MM.1S (cell line): ENCODE measurements at regions not wholly inside any gene's neighbourhood (a gene's known extent, or its start where the extent isn't known, plus 50 kb on each side); places are given as distances from the start of the nearest gene placed in this dataset.

Source experiments
- DNase-seq: peaks from one replicate; pipeline ENCODE4 v3.0.0-alpha.2; 2015
- H2AFZ ChIP-seq: fragments of 300-600 bp; sonication (generic); 2 replicates; pipeline ENCODE4 v1.6.0; 2016; ENCODE audit warnings: antibody characterized with exemption, low read length
- H3F3A ChIP-seq: fragments of 300-600 bp; sonication (generic); 2 replicates; pipeline ENCODE4 v1.6.1; 2016; ENCODE audit warnings: mild to moderate bottlenecking, antibody characterized with exemption, low read length, moderate library complexity, mixed read lengths; ENCODE audit not compliant: insufficient read depth
- H3K27ac ChIP-seq: fragments of 300-600 bp; sonication (generic); 2 replicates; pipeline ENCODE4 v1.5.1; 2016; ENCODE audit warnings: mild to moderate bottlenecking, low read length
- H3K27me3 ChIP-seq: fragments of 300-600 bp; sonication (generic); replicated peaks from 2 replicates; pipeline ENCODE4 v1.6.0; 2016; ENCODE audit warnings: low read length; ENCODE audit not compliant: insufficient read depth
- H3K36me3 ChIP-seq: fragments of 300-600 bp; sonication (generic); replicated peaks from 2 replicates; pipeline ENCODE4 v1.6.1; 2016; ENCODE audit warnings: mild to moderate bottlenecking, low read length, mixed read lengths; ENCODE audit not compliant: insufficient read depth
- H3K4me1 ChIP-seq: fragments of 300-600 bp; sonication (generic); 2 replicates; pipeline ENCODE4 v1.6.1; 2016; ENCODE audit warnings: low read length, mixed read lengths
- H3K4me2 ChIP-seq: fragments of 300-600 bp; sonication (generic); 2 replicates; pipeline ENCODE4 v1.6.0; 2016; ENCODE audit warnings: low read depth, low read length
- H3K4me3 ChIP-seq: fragments of 300-600 bp; sonication (generic); 2 replicates; pipeline ENCODE4 v1.5.1; 2016; ENCODE audit warnings: low read length, mixed read lengths
- H3K79me2 ChIP-seq: fragments of 300-600 bp; sonication (generic); 2 replicates; pipeline ENCODE4 v1.6.1; 2016; ENCODE audit warnings: mixed run types, low read length, mixed read lengths
- H3K9ac ChIP-seq: fragments of 300-600 bp; sonication (generic); 2 replicates; pipeline ENCODE4 v1.6.1; 2016; ENCODE audit warnings: low read length, mixed read lengths
- H3K9me2 ChIP-seq: fragments of 300-600 bp; sonication (generic); replicated peaks from 2 replicates; pipeline ENCODE4 v1.6.1; 2016; ENCODE audit warnings: mild to moderate bottlenecking, low read length, mixed read lengths; ENCODE audit not compliant: insufficient read depth
- H3K9me3 ChIP-seq: fragments of 300-600 bp; sonication (generic); replicated peaks from 2 replicates; pipeline ENCODE4 v1.6.1; 2016; ENCODE audit warnings: mild to moderate bottlenecking, low read length, mixed read lengths; ENCODE audit not compliant: insufficient read depth
- H4K20me1 ChIP-seq: fragments of 300-600 bp; sonication (generic); 2 replicates; pipeline ENCODE4 v1.6.1; 2016; ENCODE audit warnings: mild to moderate bottlenecking, low read length, moderate library complexity, mixed read lengths; ENCODE audit not compliant: insufficient read depth
- EZH2 ChIP-seq: fragments of 300-600 bp; sonication (generic); optimal IDR thresholded peaks from 2 replicates; pipeline ENCODE3; 2017; ENCODE audit warnings: low read depth, mild to moderate bottlenecking, antibody characterized with exemption, low read length, mixed read lengths
- EZH2phosphoT487 ChIP-seq: fragments of 300-600 bp; sonication (generic); IDR thresholded peaks from 2 replicates; pipeline ENCODE4 v1.6.1; 2018; ENCODE audit warnings: antibody characterized with exemption, low read length
- TF ChIP-seq, protein P1 (sequence below): fragments of 300-600 bp; sonication (generic); IDR thresholded peaks from 2 replicates; pipeline ENCODE4 v1.5.1; 2016; ENCODE audit warnings: antibody characterized with exemption, low read length, mixed read lengths

DNA sequence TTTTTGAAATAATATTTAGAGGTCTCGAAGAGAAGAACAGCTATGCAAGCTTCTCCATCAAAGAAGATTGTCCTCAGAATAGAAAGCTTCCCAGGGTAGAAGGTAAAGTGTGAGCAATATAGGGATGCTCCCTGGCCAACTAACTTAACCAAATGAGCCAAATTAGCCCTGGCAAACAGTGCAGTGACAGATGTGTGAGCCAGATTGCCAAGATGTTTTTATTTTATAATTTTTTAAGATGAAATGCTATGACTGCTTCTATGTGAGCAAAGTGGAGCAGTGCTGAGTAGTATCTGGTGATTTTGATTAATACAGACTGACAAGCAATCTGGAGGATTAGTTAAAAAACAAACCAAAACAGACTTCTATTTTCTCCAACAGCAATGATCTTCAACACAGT, 202.1 kb downstream of the NOVA1 start:
- Histone ChIP-seq H4K20me1 (no peaks in the 10 kb centered on the region), H3K79me2 (no peaks in the 10 kb centered on the region), H3K4me3 (no peak overlapping the region), H3K27ac (no peak overlapping the region), H3K4me2 (no peak overlapping the region), H3K9me2 (no peaks in the 10 kb centered on the region), H3K9me3 (no peaks in the 10 kb centered on the region), H2AFZ (no peak overlapping the region), H3K27me3 (no peaks in the 10 kb centered on the region), H3K36me3 (no peaks in the 10 kb centered on the region), H3K4me1 (no peaks in the 10 kb centered on the region), H3F3A (no peaks in the 10 kb centered on the region), H3K9ac (no peak overlapping the region)
- no peak for DNase-seq
- TF ChIP-seq, protein P1, sequence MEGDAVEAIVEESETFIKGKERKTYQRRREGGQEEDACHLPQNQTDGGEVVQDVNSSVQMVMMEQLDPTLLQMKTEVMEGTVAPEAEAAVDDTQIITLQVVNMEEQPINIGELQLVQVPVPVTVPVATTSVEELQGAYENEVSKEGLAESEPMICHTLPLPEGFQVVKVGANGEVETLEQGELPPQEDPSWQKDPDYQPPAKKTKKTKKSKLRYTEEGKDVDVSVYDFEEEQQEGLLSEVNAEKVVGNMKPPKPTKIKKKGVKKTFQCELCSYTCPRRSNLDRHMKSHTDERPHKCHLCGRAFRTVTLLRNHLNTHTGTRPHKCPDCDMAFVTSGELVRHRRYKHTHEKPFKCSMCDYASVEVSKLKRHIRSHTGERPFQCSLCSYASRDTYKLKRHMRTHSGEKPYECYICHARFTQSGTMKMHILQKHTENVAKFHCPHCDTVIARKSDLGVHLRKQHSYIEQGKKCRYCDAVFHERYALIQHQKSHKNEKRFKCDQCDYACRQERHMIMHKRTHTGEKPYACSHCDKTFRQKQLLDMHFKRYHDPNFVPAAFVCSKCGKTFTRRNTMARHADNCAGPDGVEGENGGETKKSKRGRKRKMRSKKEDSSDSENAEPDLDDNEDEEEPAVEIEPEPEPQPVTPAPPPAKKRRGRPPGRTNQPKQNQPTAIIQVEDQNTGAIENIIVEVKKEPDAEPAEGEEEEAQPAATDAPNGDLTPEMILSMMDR = no peak
- TF ChIP-seq EZH2 (no peak), EZH2phosphoT487 (no peak)

GRCh38 chr14:26394150-26394810, 203.6 kb downstream of the NOVA1 start:
- Histone ChIP-seq H3K27ac (no peak overlapping the region), H3F3A (no peaks in the 10 kb centered on the region), H2AFZ (no peak overlapping the region), H4K20me1 (no peaks in the 10 kb centered on the region), H3K9me3 (no peaks in the 10 kb centered on the region), H3K27me3 (no peaks in the 10 kb centered on the region), H3K4me2 (no peak overlapping the region), H3K36me3 (no peaks in the 10 kb centered on the region), H3K79me2 (no peaks in the 10 kb centered on the region), H3K9me2 (no peaks in the 10 kb centered on the region), H3K9ac (no peak overlapping the region), H3K4me3 (no peak overlapping the region), H3K4me1 (no peaks in the 10 kb centered on the region)
- DNase-seq = no peak
- TF ChIP-seq, protein P1 = no peak
- TF ChIP-seq EZH2phosphoT487 (no peak), EZH2 (no peak)

GRCh38 chr14:26392498-26392897, 205.3 kb downstream of the NOVA1 start:
- DNase-seq = no peak
- Histone ChIP-seq H3K27ac (no peak overlapping the region), H3K79me2 (no peaks in the 10 kb centered on the region), H3K4me1 (no peaks in the 10 kb centered on the region), H2AFZ (no peak overlapping the region), H4K20me1 (no peaks in the 10 kb centered on the region), H3K9ac (no peak overlapping the region), H3K9me3 (no peaks in the 10 kb centered on the region), H3K27me3 (no peaks in the 10 kb centered on the region), H3K4me2 (no peak overlapping the region), H3F3A (no peaks in the 10 kb centered on the region), H3K36me3 (no peaks in the 10 kb centered on the region), H3K4me3 (no peak overlapping the region), H3K9me2 (no peaks in the 10 kb centered on the region)
- TF ChIP-seq EZH2 (no peak), EZH2phosphoT487 (no peak)
- TF ChIP-seq, protein P1 = no peak
